ENCODE measurements at regions not wholly inside any gene's neighbourhood (a gene's known extent, or its start where the extent isn't known, plus 50 kb on each side); places are given as distances from the start of the nearest gene placed in this dataset.
"Not testable (repeated sequence)": the region's sequence is repeated elsewhere in the genome, so short reads cannot be mapped to it uniquely, and the experiment has no call there.

- Histone ChIP-seq H3K9me3 (ENCODE audit: control insufficient read depth, low read depth, low read length) (no peaks in the 10 kb centered on the region), H3K4me1 (ENCODE audit: control insufficient read depth, insufficient read depth, low read length) (peaks cover 10% of the 10 kb centered on the region), H3K4me3 (ENCODE audit: low read length) (no peak overlapping the region), H3K27me3 (ENCODE audit: control insufficient read depth, insufficient read depth, low read length) (no peaks in the 10 kb centered on the region), H3K36me3 (ENCODE audit: control insufficient read depth, insufficient read depth, low read length) (no peaks in the 10 kb centered on the region), H3K27ac (ENCODE audit: low read length) (no peak overlapping the region)
- no CpG with 5 or more reads among the region's 2 CpGs for WGBS (ENCODE audit: insufficient coverage, low lambda C conversion rate)
- no peak for DNase-seq
Observed at GRCh38 chr2:137912371-137912770, 51.9 kb upstream of the HNMT start.

DNA sequence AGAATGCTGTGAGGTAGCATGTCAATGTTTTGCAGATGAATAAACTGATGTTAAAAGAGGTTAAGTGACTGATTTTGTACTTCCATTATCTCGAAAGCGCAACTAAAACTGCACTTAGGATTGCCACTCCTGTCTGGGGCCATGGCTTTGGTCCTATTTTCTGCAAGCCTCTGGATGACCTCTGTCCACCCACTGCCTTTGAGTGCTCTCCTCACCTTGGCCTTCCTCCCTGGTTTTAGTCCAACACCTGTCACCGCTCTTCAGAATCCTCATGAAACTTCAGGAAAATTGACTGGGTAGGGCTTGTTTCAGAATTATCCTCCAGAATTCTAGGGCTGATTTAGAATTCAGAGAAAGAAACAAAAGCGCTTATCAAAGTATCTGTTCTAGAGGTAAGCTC is 51.1 kb upstream of the HNMT start:
- WGBS (ENCODE audit: insufficient coverage, low lambda C conversion rate), result no CpG with 5 or more reads among the region's 4 CpGs
- DNase-seq, result no peak
- Histone ChIP-seq H3K9me3 (ENCODE audit: control insufficient read depth, low read depth, low read length) (no peaks in the 10 kb centered on the region), H3K27ac (ENCODE audit: low read length) (no peak overlapping the region), H3K4me3 (ENCODE audit: low read length) (no peak overlapping the region), H3K36me3 (ENCODE audit: control insufficient read depth, insufficient read depth, low read length) (no peaks in the 10 kb centered on the region), H3K27me3 (ENCODE audit: control insufficient read depth, insufficient read depth, low read length) (no peaks in the 10 kb centered on the region), H3K4me1 (ENCODE audit: control insufficient read depth, insufficient read depth, low read length) (peaks cover 10% of the 10 kb centered on the region)

DNA sequence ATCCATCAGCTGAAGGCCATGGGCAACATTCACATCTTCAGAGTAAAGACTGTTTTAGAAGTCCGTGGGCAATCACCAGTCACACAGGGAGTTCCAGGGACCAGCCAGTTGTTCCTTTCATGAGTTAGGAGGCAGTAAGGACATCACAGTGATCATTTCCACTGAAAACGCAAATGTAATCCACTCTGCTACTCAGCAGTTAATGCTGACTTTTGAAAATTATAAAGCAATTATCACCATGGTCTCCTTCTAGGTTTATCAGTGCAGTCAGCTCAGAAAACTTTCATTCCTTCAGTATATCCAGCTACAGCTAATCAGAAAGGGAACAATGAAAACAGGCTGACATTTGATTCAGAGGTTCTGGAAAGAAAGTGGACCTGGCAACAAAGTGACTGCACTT is 50.6 kb upstream of the HNMT start:
- not testable (repeated sequence) for H3K4me1 ChIP-seq (ENCODE audit: control insufficient read depth, insufficient read depth, low read length); H3K9me3 ChIP-seq (ENCODE audit: control insufficient read depth, low read depth, low read length); H3K27ac ChIP-seq (ENCODE audit: low read length); H3K4me3 ChIP-seq (ENCODE audit: low read length); DNase-seq; H3K36me3 ChIP-seq (ENCODE audit: control insufficient read depth, insufficient read depth, low read length); H3K27me3 ChIP-seq (ENCODE audit: control insufficient read depth, insufficient read depth, low read length)
- WGBS (ENCODE audit: insufficient coverage, low lambda C conversion rate), result no CpG with 5 or more reads among the region's 2 CpGs
